ENCODE measurements at regions not wholly inside any gene's neighbourhood (a gene's known extent, or its start where the extent isn't known, plus 50 kb on each side); places are given as distances from the start of the nearest gene placed in this dataset.
A peak's percentile ranks its signal among the peaks of the same experiment; 100 is the strongest.

GRCh38 chr9:18036422-18037187 is 437.3 kb upstream of the ADAMTSL1 start:
- no peak for TF ChIP-seq CTCF (IDR thresholded peaks at IDR 0.05; ENCODE audit: insufficient read depth, missing control alignments)
- FAIRE-seq (peak; percentile 93), DNase-seq (ENCODE audit: insufficient read length, low spot score) (no peak)

- no peak for TF ChIP-seq CTCF (IDR thresholded peaks at IDR 0.05; ENCODE audit: insufficient read depth, missing control alignments)
- no peak for FAIRE-seq
- no peak for DNase-seq (ENCODE audit: insufficient read length, low spot score)
Observed at GRCh38 chr9:18037981-18038380, 436.0 kb upstream of the ADAMTSL1 start.

- FAIRE-seq: no peak
- no peak for DNase-seq (ENCODE audit: insufficient read length, low spot score)
- TF ChIP-seq CTCF (IDR thresholded peaks at IDR 0.05; ENCODE audit: insufficient read depth, missing control alignments): no peak
Observed at GRCh38 chr9:18040327-18040726, 433.6 kb upstream of the ADAMTSL1 start.

GRCh38 chr9:18043978-18044377 is 430.0 kb upstream of the ADAMTSL1 start:
- no peak for FAIRE-seq
- no peak for TF ChIP-seq CTCF (IDR thresholded peaks at IDR 0.05; ENCODE audit: insufficient read depth, missing control alignments)
- no peak for DNase-seq (ENCODE audit: insufficient read length, low spot score)

GRCh38 chr9:18045326-18045725 is 428.6 kb upstream of the ADAMTSL1 start:
- FAIRE-seq (no peak), DNase-seq (ENCODE audit: insufficient read length, low spot score) (no peak)
- no peak for TF ChIP-seq CTCF (IDR thresholded peaks at IDR 0.05; ENCODE audit: insufficient read depth, missing control alignments)

GRCh38 chr9:18046068-18046467 is 427.9 kb upstream of the ADAMTSL1 start:
- FAIRE-seq (peak; percentile 25), DNase-seq (ENCODE audit: insufficient read length, low spot score) (no peak)
- TF ChIP-seq CTCF (IDR thresholded peaks at IDR 0.05; ENCODE audit: insufficient read depth, missing control alignments): no peak

GRCh38 chr9:18051638-18052037 is 422.3 kb upstream of the ADAMTSL1 start:
- no peak for DNase-seq (ENCODE audit: insufficient read length, low spot score)
- TF ChIP-seq CTCF (IDR thresholded peaks at IDR 0.05; ENCODE audit: insufficient read depth, missing control alignments): no peak
- no peak for FAIRE-seq

Data from D721Med (cell line).